Activated T-helper 1 cell treated with anti-CD3 and anti-CD28 coated beads, Interleukin-12 subunit alpha, Interleukin-12 subunit beta, Interleukin-2, Interleukin-4 antibody, amounts not matched to agents 30 ng/mL and 10 ng/mL and 1 ng/mL, durations not matched to agents 14 hours and 24 hours and 36 hours (primary cell): ENCODE measurements at regions not wholly inside any gene's neighbourhood (a gene's known extent, or its start where the extent isn't known, plus 50 kb on each side); places are given as distances from the start of the nearest gene placed in this dataset.
"Not testable (repeated sequence)": the region's sequence is repeated elsewhere in the genome, so short reads cannot be mapped to it uniquely, and the experiment has no call there.

Experiments used
- DNase-seq: peaks from one replicate; pipeline ENCODE4 v3.0.0; 2021; ENCODE audit warnings: low spot score
- H3K27ac Mint-ChIP-seq: one replicate; pipeline ENCODE4 v1.8.0; 2021; ENCODE audit warnings: mild to moderate bottlenecking, mixed read lengths
- H3K27me3 Mint-ChIP-seq: one replicate; pipeline ENCODE4 v1.8.0; 2022; ENCODE audit warnings: mild to moderate bottlenecking, moderate library complexity, mixed read lengths; ENCODE audit not compliant: insufficient read depth
- H3K36me3 Mint-ChIP-seq: one replicate; pipeline ENCODE4 v1.8.0; 2021; ENCODE audit warnings: low read depth, mixed read lengths
- H3K4me1 Mint-ChIP-seq: one replicate; pipeline ENCODE4 v1.8.0; 2021; ENCODE audit warnings: low read depth, mixed read lengths
- H3K4me3 Mint-ChIP-seq: one replicate; pipeline ENCODE4 v1.8.0; 2021; ENCODE audit warnings: mild to moderate bottlenecking, moderate library complexity, mixed read lengths
- H3K9me3 Mint-ChIP-seq: one replicate; pipeline ENCODE4 v1.8.0; 2021; ENCODE audit warnings: mixed read lengths
- intact Hi-C: fragments of 100-400 bp; cut with micrococcal nuclease; formaldehyde crosslinking; loops from one replicate; pipeline ENCODE4 v1.15.1; 2024

GRCh38 chr15:20248434-20248833, 293.2 kb downstream of the GOLGA6L6 start:
- H3K4me3 Mint-ChIP-seq, DNase-seq, H3K36me3 Mint-ChIP-seq, intact Hi-C loops, H3K9me3 Mint-ChIP-seq, H3K4me1 Mint-ChIP-seq, H3K27ac Mint-ChIP-seq, H3K27me3 Mint-ChIP-seq: not testable (repeated sequence)

- H3K4me1 Mint-ChIP-seq, H3K27ac Mint-ChIP-seq, DNase-seq, intact Hi-C loops, H3K4me3 Mint-ChIP-seq, H3K27me3 Mint-ChIP-seq, H3K36me3 Mint-ChIP-seq, H3K9me3 Mint-ChIP-seq: not testable (repeated sequence)
These were observed 294.5 kb downstream of the GOLGA6L6 start for GRCh38 chr15:20247137-20247536.

GRCh38 chr15:20246624-20247023, 295.0 kb downstream of the GOLGA6L6 start:
- intact Hi-C loops, H3K36me3 Mint-ChIP-seq, H3K9me3 Mint-ChIP-seq, DNase-seq, H3K27me3 Mint-ChIP-seq, H3K27ac Mint-ChIP-seq, H3K4me1 Mint-ChIP-seq, H3K4me3 Mint-ChIP-seq: not testable (repeated sequence)

GRCh38 chr15:20245856-20246255, 295.7 kb downstream of the GOLGA6L6 start:
- DNase-seq, H3K9me3 Mint-ChIP-seq, H3K27me3 Mint-ChIP-seq, H3K4me1 Mint-ChIP-seq, intact Hi-C loops, H3K4me3 Mint-ChIP-seq, H3K36me3 Mint-ChIP-seq, H3K27ac Mint-ChIP-seq: not testable (repeated sequence)

GRCh38 chr15:20244792-20245191, 296.8 kb downstream of the GOLGA6L6 start:
- H3K27me3 Mint-ChIP-seq, H3K27ac Mint-ChIP-seq, H3K9me3 Mint-ChIP-seq, H3K4me1 Mint-ChIP-seq, H3K4me3 Mint-ChIP-seq, H3K36me3 Mint-ChIP-seq, DNase-seq, intact Hi-C loops: not testable (repeated sequence)

GRCh38 chr15:20243486-20244240, 297.9 kb downstream of the GOLGA6L6 start:
- H3K9me3 Mint-ChIP-seq, H3K4me3 Mint-ChIP-seq, H3K27me3 Mint-ChIP-seq: not testable (repeated sequence)

GRCh38 chr15:20240366-20240917, 301.2 kb downstream of the GOLGA6L6 start:
- H3K4me3 Mint-ChIP-seq, H3K9me3 Mint-ChIP-seq, H3K27me3 Mint-ChIP-seq, H3K4me1 Mint-ChIP-seq, intact Hi-C loops, DNase-seq, H3K27ac Mint-ChIP-seq, H3K36me3 Mint-ChIP-seq: not testable (repeated sequence)

More at GRCh38 chr15:20243486-20244240, 297.9 kb downstream of the GOLGA6L6 start:
- DNase-seq, H3K36me3 Mint-ChIP-seq, H3K27ac Mint-ChIP-seq, intact Hi-C loops, H3K4me1 Mint-ChIP-seq: not testable (repeated sequence)

GRCh38 chr15:20239186-20239585, 302.4 kb downstream of the GOLGA6L6 start:
- H3K27ac Mint-ChIP-seq, H3K36me3 Mint-ChIP-seq, H3K4me3 Mint-ChIP-seq, H3K4me1 Mint-ChIP-seq, H3K27me3 Mint-ChIP-seq, intact Hi-C loops, DNase-seq, H3K9me3 Mint-ChIP-seq: not testable (repeated sequence)

GRCh38 chr15:20237256-20238020, 304.2 kb downstream of the GOLGA6L6 start:
- H3K27me3 Mint-ChIP-seq, intact Hi-C loops, H3K9me3 Mint-ChIP-seq: not testable (repeated sequence)

GRCh38 chr15:20235728-20236127, 305.9 kb downstream of the GOLGA6L6 start:
- intact Hi-C loops, H3K9me3 Mint-ChIP-seq, H3K4me3 Mint-ChIP-seq, H3K36me3 Mint-ChIP-seq, H3K4me1 Mint-ChIP-seq, H3K27ac Mint-ChIP-seq, DNase-seq, H3K27me3 Mint-ChIP-seq: not testable (repeated sequence)

More at GRCh38 chr15:20237256-20238020, 304.2 kb downstream of the GOLGA6L6 start:
- H3K4me1 Mint-ChIP-seq, H3K4me3 Mint-ChIP-seq, H3K27ac Mint-ChIP-seq, DNase-seq, H3K36me3 Mint-ChIP-seq: not testable (repeated sequence)

- H3K4me3 Mint-ChIP-seq, H3K27ac Mint-ChIP-seq, H3K36me3 Mint-ChIP-seq, H3K4me1 Mint-ChIP-seq, H3K27me3 Mint-ChIP-seq, DNase-seq, H3K9me3 Mint-ChIP-seq, intact Hi-C loops: not testable (repeated sequence)
These were observed 307.5 kb downstream of the GOLGA6L6 start for GRCh38 chr15:20234006-20234540.

GRCh38 chr15:20232457-20232856, 309.1 kb downstream of the GOLGA6L6 start:
- H3K9me3 Mint-ChIP-seq, H3K27me3 Mint-ChIP-seq, DNase-seq, H3K4me3 Mint-ChIP-seq, H3K4me1 Mint-ChIP-seq, intact Hi-C loops, H3K36me3 Mint-ChIP-seq, H3K27ac Mint-ChIP-seq: not testable (repeated sequence)

- H3K27ac Mint-ChIP-seq, H3K36me3 Mint-ChIP-seq, H3K4me3 Mint-ChIP-seq, intact Hi-C loops, H3K9me3 Mint-ChIP-seq, H3K27me3 Mint-ChIP-seq, DNase-seq, H3K4me1 Mint-ChIP-seq: not testable (repeated sequence)
These were observed 310.9 kb downstream of the GOLGA6L6 start for GRCh38 chr15:20230656-20231055.
